GM19351 (cell line): ENCODE measurements at regions not wholly inside any gene's neighbourhood (a gene's known extent, or its start where the extent isn't known, plus 50 kb on each side); places are given as distances from the start of the nearest gene placed in this dataset.
"Not testable (repeated sequence)": the region's sequence is repeated elsewhere in the genome, so short reads cannot be mapped to it uniquely, and the experiment has no call there.

ENCODE experiments used
- ATAC-seq: cut with Tn5 transposase; IDR thresholded peaks from one replicate; pipeline ENCODE4 v1.9.1; 2021; ENCODE audit warnings: mild to moderate bottlenecking, moderate library complexity; ENCODE audit not compliant: unreplicated experiment

GRCh38 chr1:208977638-208978256 lies 605.8 kb upstream of the CAMK1G start:
- no peak for ATAC-seq

- no peak for ATAC-seq
These were observed 603.7 kb upstream of the CAMK1G start for GRCh38 chr1:208979776-208980175.

DNA sequence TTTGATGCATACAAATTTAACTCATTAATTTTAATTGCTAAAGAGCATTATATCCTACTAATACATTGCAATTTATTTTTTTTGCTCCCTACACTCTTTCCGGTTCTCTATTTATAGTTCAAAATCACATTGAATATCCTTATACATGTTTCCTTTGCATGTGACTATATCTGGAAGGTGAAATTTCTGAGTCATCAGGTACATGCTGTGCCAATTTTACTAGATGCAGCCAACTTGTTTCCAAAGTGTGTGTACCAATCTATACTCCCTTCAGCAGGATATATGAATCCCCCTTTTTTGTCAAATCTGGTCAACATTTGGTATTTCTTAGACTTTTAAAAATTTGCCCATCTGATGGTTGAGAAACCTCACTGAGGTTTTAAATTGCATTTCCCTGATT lies 602.9 kb upstream of the CAMK1G start:
- no peak for ATAC-seq

DNA sequence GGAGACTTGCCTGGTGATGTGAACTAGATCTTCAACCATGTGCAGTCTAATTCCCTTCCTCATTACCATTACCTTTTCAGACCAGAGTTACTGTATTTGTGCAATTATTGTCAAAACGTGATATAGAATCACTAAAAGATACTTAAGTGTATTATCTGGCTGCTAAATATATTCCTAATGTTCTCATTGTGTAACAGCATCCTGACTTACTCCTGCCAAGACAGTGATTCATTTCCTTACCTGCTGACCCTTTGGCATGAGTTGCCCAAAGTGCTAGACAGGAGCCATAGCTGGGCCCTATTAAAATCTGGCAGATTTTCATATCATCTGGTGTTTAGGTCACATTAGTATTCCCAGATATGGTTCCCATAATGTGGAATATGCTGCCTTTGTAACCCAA lies 598.3 kb upstream of the CAMK1G start:
- ATAC-seq: no peak

- peak; percentile 98 for ATAC-seq
These were observed 594.7 kb upstream of the CAMK1G start for GRCh38 chr1:208988811-208989222.

DNA sequence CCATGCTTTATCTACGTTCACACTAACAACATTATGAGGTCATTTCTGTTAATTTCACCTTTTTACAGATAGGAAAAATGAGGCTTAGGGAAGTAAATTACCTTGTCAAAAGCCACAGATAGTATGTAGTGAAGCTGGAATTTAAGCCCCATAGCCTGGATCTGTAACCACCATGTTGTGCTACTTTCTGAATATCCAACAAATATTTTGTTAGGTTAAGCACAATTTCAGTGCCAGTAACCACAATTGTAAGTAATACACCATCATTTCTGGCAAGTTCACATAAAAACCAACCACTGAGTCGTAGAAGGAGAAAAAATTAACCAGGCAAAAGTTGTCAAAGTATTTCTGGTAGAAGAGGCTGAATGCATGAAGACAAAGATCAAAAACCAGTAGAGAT lies 593.1 kb upstream of the CAMK1G start:
- no peak for ATAC-seq

DNA sequence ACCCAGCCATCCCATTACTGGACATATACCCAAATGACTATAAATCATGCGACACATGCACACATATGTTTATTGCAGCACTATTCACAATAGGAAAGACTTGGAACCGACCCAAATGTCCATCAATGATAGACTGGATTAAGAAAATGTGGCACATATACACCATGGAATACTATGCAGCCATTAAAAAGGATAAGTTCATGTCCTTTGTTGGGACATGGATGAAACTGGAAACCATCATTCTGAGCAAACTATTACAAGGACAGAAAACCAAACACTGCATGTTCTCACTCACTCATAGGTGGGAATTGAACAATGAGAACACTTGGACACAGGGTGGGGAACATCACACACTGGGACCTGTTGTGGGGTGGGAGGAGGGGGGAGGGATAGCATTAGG lies 586.5 kb upstream of the CAMK1G start:
- not testable (repeated sequence) for ATAC-seq

DNA sequence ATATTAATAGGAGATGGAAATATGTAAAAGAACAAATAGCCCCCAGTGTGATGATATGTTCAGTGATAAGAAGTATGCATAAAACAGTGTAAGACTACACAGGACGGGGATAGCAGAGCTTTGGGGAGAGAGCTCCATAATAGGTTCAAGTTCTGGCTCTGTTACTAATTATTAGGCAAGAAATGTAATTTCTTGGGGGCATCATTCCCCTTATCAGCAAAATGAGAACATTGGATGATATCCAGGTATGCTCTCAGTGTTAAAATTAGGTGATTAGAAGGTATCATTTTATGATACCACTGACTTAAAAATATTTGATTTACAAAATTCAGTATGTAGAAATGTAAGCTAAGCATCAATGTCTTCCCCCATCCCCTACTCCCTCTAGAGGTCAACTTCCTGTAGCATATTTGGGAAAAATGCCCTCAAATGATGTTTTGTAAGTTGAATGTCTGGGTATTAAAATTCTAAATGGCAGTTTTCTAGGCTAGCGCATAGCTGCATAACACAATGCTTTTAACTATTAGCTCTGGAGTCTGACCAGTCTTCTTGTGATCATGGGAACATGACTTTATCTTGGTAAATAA lies 585.7 kb upstream of the CAMK1G start:
- no peak for ATAC-seq

- no peak for ATAC-seq
These were observed 574.9 kb upstream of the CAMK1G start for GRCh38 chr1:209008586-209008985.

DNA sequence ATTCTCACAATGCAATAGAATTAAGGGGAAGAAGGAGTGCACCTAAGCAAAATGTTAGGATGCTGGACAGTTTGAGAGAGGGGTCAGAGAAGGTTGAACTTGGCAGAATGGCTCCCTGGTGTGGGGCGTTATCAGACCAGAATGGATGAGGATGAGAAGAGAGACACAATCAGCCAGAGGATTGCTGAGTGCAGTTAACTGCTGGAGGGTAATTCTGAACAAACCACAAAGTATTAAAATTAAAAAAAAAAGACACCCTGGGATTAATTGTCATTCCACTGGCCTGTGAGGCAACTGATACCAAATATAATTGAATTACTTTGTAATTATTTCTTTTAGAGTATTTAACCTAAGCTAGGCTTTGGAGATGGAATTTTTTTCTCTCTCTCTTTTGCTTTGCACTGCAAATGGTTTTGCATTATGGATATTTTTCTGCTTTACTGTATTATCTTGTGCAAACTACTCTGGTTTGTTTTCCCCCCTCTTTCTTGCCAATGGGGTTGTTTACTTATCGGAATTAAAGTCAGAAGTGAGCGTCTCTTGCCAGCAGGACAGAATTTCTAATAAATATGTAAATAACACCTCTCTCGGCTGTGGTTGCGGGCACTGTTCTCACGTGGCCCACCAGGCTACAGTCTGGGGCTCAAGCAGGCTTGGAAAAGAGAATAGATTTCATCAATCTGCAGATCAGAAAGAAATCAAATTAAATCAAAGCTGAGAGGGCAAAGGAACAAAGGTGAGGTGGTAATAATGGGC lies 572.9 kb upstream of the CAMK1G start:
- no peak for ATAC-seq

GRCh38 chr1:209012443-209013196 lies 570.9 kb upstream of the CAMK1G start:
- ATAC-seq: no peak

- no peak for ATAC-seq
These were observed 568.4 kb upstream of the CAMK1G start for GRCh38 chr1:209015092-209015491.

DNA sequence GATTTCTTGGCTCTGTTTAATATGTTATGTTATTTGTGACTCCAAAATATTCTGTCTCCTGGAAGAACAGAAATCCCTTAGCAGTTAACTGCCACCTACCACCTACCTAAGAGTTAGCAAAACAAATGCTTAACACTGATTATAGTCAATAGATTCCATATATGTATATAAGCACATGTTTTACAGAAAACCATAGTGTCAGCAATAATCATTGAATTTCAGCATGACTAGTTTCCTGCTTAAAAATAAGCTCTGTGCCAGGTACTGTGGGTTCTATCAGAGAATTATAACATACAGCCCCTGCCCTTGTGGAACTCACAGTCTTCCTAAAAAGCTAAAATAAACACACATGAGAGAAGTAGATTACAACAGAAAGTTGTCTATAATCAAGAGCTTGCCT lies 561.9 kb upstream of the CAMK1G start:
- no peak for ATAC-seq

GRCh38 chr1:209023790-209024189 lies 559.7 kb upstream of the CAMK1G start:
- ATAC-seq: no peak

GRCh38 chr1:209029737-209030136 lies 553.8 kb upstream of the CAMK1G start:
- ATAC-seq: no peak

DNA sequence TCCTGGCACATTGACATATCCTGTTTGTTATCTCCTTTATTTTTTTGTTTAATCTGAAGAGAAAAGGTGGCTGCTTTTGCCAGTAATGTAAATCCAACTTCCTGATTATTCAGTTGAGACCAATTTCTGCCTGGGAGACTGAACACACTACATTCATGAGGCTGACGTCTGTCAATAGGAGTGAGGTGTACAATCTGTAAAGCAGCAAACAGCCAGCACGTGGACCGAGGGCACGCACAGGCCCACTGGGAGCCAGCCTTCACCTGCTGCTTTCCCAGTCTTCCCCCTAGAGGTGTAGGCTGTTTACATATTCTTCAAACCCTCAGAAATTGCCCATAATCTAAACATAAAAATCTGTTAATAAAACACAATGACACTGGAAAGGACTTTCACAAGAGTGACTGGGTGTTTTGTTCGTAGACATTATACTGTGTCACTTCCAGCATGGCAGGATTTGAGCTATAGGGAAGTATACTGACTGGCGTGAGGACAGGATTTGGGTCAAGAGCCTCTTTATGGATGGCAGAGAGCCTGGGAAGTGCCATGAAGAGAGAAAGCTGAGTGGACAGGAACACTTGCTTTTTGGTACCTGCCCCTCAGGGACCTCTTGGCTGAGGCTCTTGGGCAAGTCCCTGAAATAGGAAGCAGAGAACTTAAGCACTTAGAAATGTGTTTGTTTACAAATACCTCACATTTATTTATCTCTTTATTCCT lies 552.9 kb upstream of the CAMK1G start:
- no peak for ATAC-seq

GRCh38 chr1:209037064-209037463 lies 546.5 kb upstream of the CAMK1G start:
- no peak for ATAC-seq

DNA sequence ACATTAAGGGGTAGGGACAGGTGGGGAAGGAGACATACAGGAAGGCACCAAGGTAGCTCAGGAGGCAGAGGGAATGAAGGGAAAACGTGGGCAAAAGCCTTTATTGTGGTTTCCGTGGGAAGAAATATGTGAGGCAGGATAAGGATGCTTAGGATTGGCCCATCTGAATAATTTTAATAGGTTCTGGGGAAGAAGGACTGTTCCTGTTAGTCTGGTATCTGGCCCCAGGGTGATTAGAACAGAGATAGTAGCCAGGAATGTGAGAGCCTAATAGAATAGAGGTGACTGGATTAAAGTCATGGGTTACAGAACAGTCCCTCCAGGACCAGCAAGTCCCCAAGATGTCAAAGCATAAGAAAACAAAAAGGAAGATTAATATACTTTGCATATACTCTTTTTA lies 545.2 kb upstream of the CAMK1G start:
- ATAC-seq: no peak

- ATAC-seq: no peak
These were observed 544.8 kb upstream of the CAMK1G start for GRCh38 chr1:209038735-209039134.

DNA sequence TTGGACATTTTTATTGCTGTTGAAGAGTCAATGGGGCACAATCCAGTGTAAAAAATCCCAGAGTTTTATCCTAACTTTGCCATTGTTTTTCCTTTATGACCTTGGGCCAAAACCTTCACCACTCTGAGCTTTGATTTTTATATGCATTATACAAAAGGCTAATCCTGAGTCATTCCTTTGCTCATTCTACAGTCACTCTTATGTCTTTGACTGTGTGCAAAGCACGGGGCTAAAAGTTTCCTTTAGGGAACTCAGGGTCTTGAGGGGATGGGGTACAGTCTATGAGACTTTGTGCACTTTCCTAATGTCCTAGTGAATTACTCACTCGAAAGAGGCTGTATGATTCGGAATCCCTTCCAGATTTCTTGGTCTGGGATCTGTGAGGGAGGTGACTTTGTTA lies 543.2 kb upstream of the CAMK1G start:
- no peak for ATAC-seq

DNA sequence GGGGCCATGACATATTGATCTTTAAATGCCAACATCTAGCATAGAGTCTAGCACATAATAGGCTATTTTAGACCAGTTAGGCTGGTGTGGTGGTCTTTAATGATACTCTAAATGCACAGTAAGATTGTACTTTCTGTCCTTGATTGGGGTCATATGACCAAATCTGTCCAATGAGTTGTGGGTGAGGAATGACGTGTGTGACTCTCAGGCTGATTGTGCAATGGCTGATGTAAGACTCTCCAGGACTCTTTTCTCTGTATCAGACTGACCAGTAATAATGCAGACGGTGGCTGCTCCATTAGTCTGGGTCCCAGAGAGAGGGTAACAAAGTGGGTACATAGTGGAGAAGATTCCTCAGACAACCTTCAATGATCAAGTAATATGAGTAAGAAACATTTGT lies 541.6 kb upstream of the CAMK1G start:
- ATAC-seq: no peak
